ENCODE measurements at regions not wholly inside any gene's neighbourhood (a gene's known extent, or its start where the extent isn't known, plus 50 kb on each side); places are given as distances from the start of the nearest gene placed in this dataset.

GRCh38 chr14:71212683-71213107, 305.4 kb downstream of the PCNX1 start:
- Mint-ChIP-seq H3K36me3 (ENCODE audit: low read depth) (no peaks in the 10 kb centered on the region), H3K27ac (no peak overlapping the region), H3K27me3 (ENCODE audit: low read depth, poor library complexity) (peaks cover 14% of the 10 kb centered on the region), H3K4me1 (peaks cover 10% of the 10 kb centered on the region), H3K4me3 (no peak overlapping the region), H3K9me3 (peaks cover 16% of the 10 kb centered on the region)
- no peak for TF ChIP-seq CTCF (IDR thresholded peaks at IDR 0.05)
- DNase-seq: no peak

GRCh38 chr14:71214241-71214640, 307.0 kb downstream of the PCNX1 start:
- no peak for DNase-seq
- H3K27ac Mint-ChIP-seq: no peak overlapping the region
- no peak overlapping the region for H3K4me3 Mint-ChIP-seq
- TF ChIP-seq CTCF (IDR thresholded peaks at IDR 0.05): no peak
- no peaks in the 10 kb centered on the region for H3K36me3 Mint-ChIP-seq (ENCODE audit: low read depth)
- peaks cover 10% of the 10 kb centered on the region for H3K4me1 Mint-ChIP-seq
- peaks cover 27% of the 10 kb centered on the region for H3K9me3 Mint-ChIP-seq
- peaks cover 14% of the 10 kb centered on the region for H3K27me3 Mint-ChIP-seq (ENCODE audit: low read depth, poor library complexity)

GRCh38 chr14:71220462-71220861, 313.2 kb downstream of the PCNX1 start:
- peaks cover 26% of the 10 kb centered on the region for H3K9me3 Mint-ChIP-seq
- peaks cover 7% of the 10 kb centered on the region for H3K27me3 Mint-ChIP-seq (ENCODE audit: low read depth, poor library complexity)

GRCh38 chr14:71221119-71221518, 313.9 kb downstream of the PCNX1 start:
- Mint-ChIP-seq H3K9me3 (peaks cover 24% of the 10 kb centered on the region), H3K4me3 (no peak overlapping the region), H3K27ac (no peak overlapping the region), H3K4me1 (peaks cover 7% of the 10 kb centered on the region), H3K36me3 (ENCODE audit: low read depth) (no peaks in the 10 kb centered on the region), H3K27me3 (ENCODE audit: low read depth, poor library complexity) (peaks cover 5% of the 10 kb centered on the region)
- no peak for DNase-seq
- no peak for TF ChIP-seq CTCF (IDR thresholded peaks at IDR 0.05)

More at GRCh38 chr14:71220462-71220861, 313.2 kb downstream of the PCNX1 start:
- no peak overlapping the region for H3K27ac Mint-ChIP-seq
- H3K4me1 Mint-ChIP-seq: peaks cover 7% of the 10 kb centered on the region
- no peak overlapping the region for H3K4me3 Mint-ChIP-seq
- no peak for DNase-seq
- no peaks in the 10 kb centered on the region for H3K36me3 Mint-ChIP-seq (ENCODE audit: low read depth)
- TF ChIP-seq CTCF (IDR thresholded peaks at IDR 0.05): no peak

- H3K36me3 Mint-ChIP-seq (ENCODE audit: low read depth): no peaks in the 10 kb centered on the region
- DNase-seq: no peak
- H3K9me3 Mint-ChIP-seq: no peaks in the 10 kb centered on the region
- no peaks in the 10 kb centered on the region for H3K27me3 Mint-ChIP-seq (ENCODE audit: low read depth, poor library complexity)
- H3K4me1 Mint-ChIP-seq: peaks cover 15% of the 10 kb centered on the region
- no peak overlapping the region for H3K4me3 Mint-ChIP-seq
- no peak for TF ChIP-seq CTCF (IDR thresholded peaks at IDR 0.05)
- H3K27ac Mint-ChIP-seq: no peak overlapping the region
These were observed 317.9 kb downstream of the PCNX1 start for GRCh38 chr14:71225113-71225512.

- no peak for DNase-seq
- no peaks in the 10 kb centered on the region for H3K27me3 Mint-ChIP-seq (ENCODE audit: low read depth, poor library complexity)
- peaks cover 20% of the 10 kb centered on the region for H3K4me1 Mint-ChIP-seq
- H3K36me3 Mint-ChIP-seq (ENCODE audit: low read depth): no peaks in the 10 kb centered on the region
- H3K27ac Mint-ChIP-seq: no peak overlapping the region
- H3K4me3 Mint-ChIP-seq: no peak overlapping the region
- no peak for TF ChIP-seq CTCF (IDR thresholded peaks at IDR 0.05)
- H3K9me3 Mint-ChIP-seq: no peaks in the 10 kb centered on the region
These were observed 321.5 kb downstream of the PCNX1 start for GRCh38 chr14:71228711-71229110.
